Epithelial cell of proximal tubule (primary cell): ENCODE measurements at regions not wholly inside any gene's neighbourhood (a gene's known extent, or its start where the extent isn't known, plus 50 kb on each side); places are given as distances from the start of the nearest gene placed in this dataset.
A peak's percentile ranks its signal among the peaks of the same experiment; 100 is the strongest.

Experiments
- DNase-seq: peaks from one replicate; pipeline ENCODE4 v3.0.0-alpha.2; 2011; ENCODE audit warnings: low read depth
- H3K4me3 ChIP-seq: 2 replicates; pipeline ENCODE4 v1.5.1; 2011; ENCODE audit warnings: low read depth, mild to moderate bottlenecking, low read length
- CTCF ChIP-seq: conservative IDR thresholded peaks from 2 replicates; pipeline ENCODE4 v1.5.1; 2012; ENCODE audit warnings: low read depth, mild to moderate bottlenecking, low read length

GRCh38 chr6:165886169-165886568 is 223.1 kb upstream of the PDE10A start:
- no peak for TF ChIP-seq CTCF
- H3K4me3 ChIP-seq = no peak overlapping the region
- no peak for DNase-seq

GRCh38 chr6:165884813-165885765 is 222.0 kb upstream of the PDE10A start:
- TF ChIP-seq CTCF = peak; percentile 96
- DNase-seq = no peak
- no peak overlapping the region for H3K4me3 ChIP-seq

- no peak for TF ChIP-seq CTCF
- no peak overlapping the region for H3K4me3 ChIP-seq
- DNase-seq = no peak
These were observed 221.0 kb upstream of the PDE10A start for GRCh38 chr6:165883851-165884640.

GRCh38 chr6:165881806-165882205 is 218.8 kb upstream of the PDE10A start:
- no peak overlapping the region for H3K4me3 ChIP-seq
- DNase-seq = no peak
- TF ChIP-seq CTCF = no peak

- H3K4me3 ChIP-seq = no peak overlapping the region
- DNase-seq = no peak
- no peak for TF ChIP-seq CTCF
These were observed 217.6 kb upstream of the PDE10A start for GRCh38 chr6:165880686-165881085.

GRCh38 chr6:165877773-165878172 is 214.7 kb upstream of the PDE10A start:
- no peak for TF ChIP-seq CTCF
- no peak for DNase-seq
- no peak overlapping the region for H3K4me3 ChIP-seq
